ENCODE measurements at regions not wholly inside any gene's neighbourhood (a gene's known extent, or its start where the extent isn't known, plus 50 kb on each side); places are given as distances from the start of the nearest gene placed in this dataset.
A peak's percentile ranks its signal among the peaks of the same experiment; 100 is the strongest.
"Not testable (repeated sequence)": the region's sequence is repeated elsewhere in the genome, so short reads cannot be mapped to it uniquely, and the experiment has no call there.

GRCh38 chr12:78494911-78495310 is 369.7 kb upstream of the SYT1 start:
- DNase-seq (ENCODE audit: low read depth, low spot score), result peak; percentile 58

- no peak for DNase-seq (ENCODE audit: low read depth, low spot score)
Observed at GRCh38 chr12:78501825-78502224, 362.7 kb upstream of the SYT1 start.

GRCh38 chr12:78519422-78519821 is 345.2 kb upstream of the SYT1 start:
- no peak for DNase-seq (ENCODE audit: low read depth, low spot score)

GRCh38 chr12:78530100-78530765 is 334.3 kb upstream of the SYT1 start:
- peak; percentile 88 for DNase-seq (ENCODE audit: low read depth, low spot score)

- DNase-seq (ENCODE audit: low read depth, low spot score), result no peak
Observed at GRCh38 chr12:78531831-78532458, 332.6 kb upstream of the SYT1 start.

GRCh38 chr12:78534311-78534710 is 330.3 kb upstream of the SYT1 start:
- DNase-seq (ENCODE audit: low read depth, low spot score), result no peak

- DNase-seq (ENCODE audit: low read depth, low spot score), result no peak
Observed at GRCh38 chr12:78540606-78541336, 323.8 kb upstream of the SYT1 start.

- DNase-seq (ENCODE audit: low read depth, low spot score), result no peak
Observed at GRCh38 chr12:78550831-78551230, 313.7 kb upstream of the SYT1 start.

- peak; percentile 33 for DNase-seq (ENCODE audit: low read depth, low spot score)
Observed at GRCh38 chr12:78555802-78556201, 308.8 kb upstream of the SYT1 start.

GRCh38 chr12:78556651-78557050 is 307.9 kb upstream of the SYT1 start:
- DNase-seq (ENCODE audit: low read depth, low spot score), result no peak

GRCh38 chr12:78559416-78559815 is 305.2 kb upstream of the SYT1 start:
- DNase-seq (ENCODE audit: low read depth, low spot score), result peak; percentile 65

- no peak for DNase-seq (ENCODE audit: low read depth, low spot score)
Observed at GRCh38 chr12:78559886-78560285, 304.7 kb upstream of the SYT1 start.

GRCh38 chr12:78560633-78561032 is 303.9 kb upstream of the SYT1 start:
- no peak for DNase-seq (ENCODE audit: low read depth, low spot score)

- peak; percentile 23 for DNase-seq (ENCODE audit: low read depth, low spot score)
Observed at GRCh38 chr12:78562368-78563205, 302.0 kb upstream of the SYT1 start.

GRCh38 chr12:78563826-78564225 is 300.7 kb upstream of the SYT1 start:
- DNase-seq (ENCODE audit: low read depth, low spot score), result no peak

- no peak for DNase-seq (ENCODE audit: low read depth, low spot score)
Observed at GRCh38 chr12:78566456-78566855, 298.1 kb upstream of the SYT1 start.

GRCh38 chr12:78568321-78569020 is 296.1 kb upstream of the SYT1 start:
- DNase-seq (ENCODE audit: low read depth, low spot score), result peak; percentile 82

GRCh38 chr12:78571953-78572352 is 292.6 kb upstream of the SYT1 start:
- DNase-seq (ENCODE audit: low read depth, low spot score), result no peak

- not testable (repeated sequence) for DNase-seq (ENCODE audit: low read depth, low spot score)
Observed at GRCh38 chr12:78575208-78575607, 289.4 kb upstream of the SYT1 start.

GRCh38 chr12:78579846-78580245 is 284.7 kb upstream of the SYT1 start:
- no peak for DNase-seq (ENCODE audit: low read depth, low spot score)

- no peak for DNase-seq (ENCODE audit: low read depth, low spot score)
Observed at GRCh38 chr12:78580296-78580695, 284.3 kb upstream of the SYT1 start.

Measured in astrocyte of the hippocampus (primary cell).